ENCODE measurements at regions not wholly inside any gene's neighbourhood (a gene's known extent, or its start where the extent isn't known, plus 50 kb on each side); places are given as distances from the start of the nearest gene placed in this dataset.

DNA sequence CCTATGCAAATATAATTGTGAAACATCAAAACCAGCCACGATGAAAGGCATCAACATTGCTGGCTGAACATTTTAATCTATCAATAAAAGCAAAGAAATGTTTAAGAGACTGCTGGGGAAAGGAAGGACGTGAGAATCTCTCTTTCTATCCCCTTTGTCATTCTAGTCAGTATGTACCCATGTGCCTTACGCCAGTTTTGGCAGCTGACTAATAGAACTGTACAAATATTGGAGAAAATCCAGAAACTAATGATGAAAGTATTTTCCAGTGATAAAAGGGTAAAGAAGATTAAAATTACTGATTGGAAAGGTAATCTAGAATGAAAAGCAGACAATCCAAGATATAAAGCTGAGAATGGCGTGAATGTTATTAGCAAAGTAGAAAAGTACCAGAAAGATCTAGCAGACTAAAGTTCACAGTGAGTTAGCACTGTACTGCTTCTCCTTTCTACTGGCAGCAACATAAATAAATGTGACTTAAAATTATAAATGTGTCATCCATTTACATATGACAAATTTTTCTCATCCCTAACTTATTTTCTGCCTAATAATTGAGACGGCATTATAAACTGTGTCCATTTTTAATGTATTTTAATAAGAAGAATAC lies 401.9 kb upstream of the CNTN4 start (continued):
- TF ChIP-seq, protein P1, sequence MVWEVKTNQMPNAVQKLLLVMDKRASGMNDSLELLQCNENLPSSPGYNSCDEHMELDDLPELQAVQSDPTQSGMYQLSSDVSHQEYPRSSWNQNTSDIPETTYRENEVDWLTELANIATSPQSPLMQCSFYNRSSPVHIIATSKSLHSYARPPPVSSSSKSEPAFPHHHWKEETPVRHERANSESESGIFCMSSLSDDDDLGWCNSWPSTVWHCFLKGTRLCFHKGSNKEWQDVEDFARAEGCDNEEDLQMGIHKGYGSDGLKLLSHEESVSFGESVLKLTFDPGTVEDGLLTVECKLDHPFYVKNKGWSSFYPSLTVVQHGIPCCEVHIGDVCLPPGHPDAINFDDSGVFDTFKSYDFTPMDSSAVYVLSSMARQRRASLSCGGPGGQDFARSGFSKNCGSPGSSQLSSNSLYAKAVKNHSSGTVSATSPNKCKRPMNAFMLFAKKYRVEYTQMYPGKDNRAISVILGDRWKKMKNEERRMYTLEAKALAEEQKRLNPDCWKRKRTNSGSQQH (CRISPR knock-in tag; IDR thresholded peaks at IDR 0.05): no peak
- TF ChIP-seq XRCC4 (IDR thresholded peaks at IDR 0.05; ENCODE audit: extremely low read depth, insufficient read depth, insufficient read length) (no peak), MTA1 (IDR thresholded peaks at IDR 0.05; ENCODE audit: borderline replicate concordance) (no peak)

DNA sequence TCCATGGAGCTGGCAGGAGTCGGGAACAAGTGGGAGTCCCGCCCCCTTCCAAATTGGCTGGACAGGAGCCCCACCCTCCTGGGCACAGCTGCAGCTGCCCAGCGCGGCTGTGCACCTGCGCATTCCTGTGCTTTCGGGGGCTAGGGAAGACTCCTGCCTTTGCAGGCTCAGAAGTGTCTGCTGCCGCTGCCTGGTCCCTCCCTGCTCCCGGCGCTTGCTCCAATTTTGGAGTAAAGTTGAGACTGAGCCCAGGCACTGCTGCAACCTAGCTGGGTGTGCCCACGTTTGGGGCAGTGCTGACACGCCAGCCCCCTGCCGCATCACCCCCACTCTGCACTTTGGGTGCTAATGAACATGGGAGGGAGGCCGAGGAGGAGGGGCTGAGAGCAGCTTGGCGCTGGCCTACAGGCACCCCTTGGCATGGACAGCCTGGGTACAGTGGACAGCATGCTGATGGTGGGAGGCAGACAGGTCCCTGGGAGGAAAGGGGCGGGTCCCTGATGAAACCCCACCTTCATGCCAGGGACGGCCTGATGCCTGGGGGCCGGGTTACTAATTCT lies 399.2 kb upstream of the CNTN4 start:
- DNase-seq (ENCODE audit: extremely low read depth in 1 of 4, low spot score in 3 of 4) (no peak), FAIRE-seq (no peak), ATAC-seq (no peak)
- BruUV-seq (replicated peaks): no TSS peak
- Histone ChIP-seq H3K9me1 (ENCODE audit: control insufficient read depth, insufficient read depth, low read length) (no peaks in the 10 kb centered on the region), H3K4me1 (replicated peaks in 1 of 2; ENCODE audit: control insufficient read depth in 2 of 2, insufficient read depth in 2 of 2, low read length in 2 of 2) (no peaks in the 10 kb centered on the region), H4K20me1 (replicated peaks; ENCODE audit: control insufficient read depth, insufficient read depth, low read length) (no peaks in the 10 kb centered on the region), H3K9ac (ENCODE audit: insufficient read depth in 1 of 2, low read depth in 2 of 2, low read length in 2 of 2) (no peak overlapping the region), H3K36me3 (ENCODE audit: control insufficient read depth, insufficient read depth, low read length) (no peaks in the 10 kb centered on the region), H3K27ac (ENCODE audit: extremely low read depth, low read depth, low read length) (no peak overlapping the region), H3K4me2 (ENCODE audit: insufficient read depth, low read length) (no peak overlapping the region), H2AFZ (ENCODE audit: low read depth, low read length) (no peak overlapping the region), H3K27me3 (ENCODE audit: control insufficient read depth in 2 of 2, insufficient read depth in 2 of 2, low read length in 2 of 2) (no peaks in the 10 kb centered on the region), H3K9me3 (replicated peaks; ENCODE audit: control insufficient read depth, insufficient read depth, low read depth, low read length) (no peaks in the 10 kb centered on the region), H3K79me2 (ENCODE audit: control insufficient read depth, insufficient read depth, low read length) (no peaks in the 10 kb centered on the region), H3K4me3 (no peak overlapping the region)
- TF ChIP-seq ZNF224 (CRISPR knock-in tag; IDR thresholded peaks at IDR 0.05): no peak
- TF ChIP-seq, protein P2, sequence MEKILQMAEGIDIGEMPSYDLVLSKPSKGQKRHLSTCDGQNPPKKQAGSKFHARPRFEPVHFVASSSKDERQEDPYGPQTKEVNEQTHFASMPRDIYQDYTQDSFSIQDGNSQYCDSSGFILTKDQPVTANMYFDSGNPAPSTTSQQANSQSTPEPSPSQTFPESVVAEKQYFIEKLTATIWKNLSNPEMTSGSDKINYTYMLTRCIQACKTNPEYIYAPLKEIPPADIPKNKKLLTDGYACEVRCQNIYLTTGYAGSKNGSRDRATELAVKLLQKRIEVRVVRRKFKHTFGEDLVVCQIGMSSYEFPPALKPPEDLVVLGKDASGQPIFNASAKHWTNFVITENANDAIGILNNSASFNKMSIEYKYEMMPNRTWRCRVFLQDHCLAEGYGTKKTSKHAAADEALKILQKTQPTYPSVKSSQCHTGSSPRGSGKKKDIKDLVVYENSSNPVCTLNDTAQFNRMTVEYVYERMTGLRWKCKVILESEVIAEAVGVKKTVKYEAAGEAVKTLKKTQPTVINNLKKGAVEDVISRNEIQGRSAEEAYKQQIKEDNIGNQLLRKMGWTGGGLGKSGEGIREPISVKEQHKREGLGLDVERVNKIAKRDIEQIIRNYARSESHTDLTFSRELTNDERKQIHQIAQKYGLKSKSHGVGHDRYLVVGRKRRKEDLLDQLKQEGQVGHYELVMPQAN (IDR thresholded peaks at IDR 0.05; ENCODE audit: borderline replicate concordance): no peak
- no peak for TF ChIP-seq KDM1A (IDR thresholded peaks at IDR 0.05)
- CTCF ChIA-PET (ENCODE audit: low intra/inter-chr PET ratio): no interaction called here
- under 1% methylated on average over 17 of the region's 17 CpGs for WGBS (ENCODE audit: insufficient coverage, low coverage, missing lambda C conversion rate)
- POLR2A ChIA-PET: no interaction called here
- in situ Hi-C loops (cut with MboI): no loop called here
- intact Hi-C loops (cut with micrococcal nuclease): no loop called here
